ENCODE measurements at regions not wholly inside any gene's neighbourhood (a gene's known extent, or its start where the extent isn't known, plus 50 kb on each side); places are given as distances from the start of the nearest gene placed in this dataset.
"Not testable (repeated sequence)": the region's sequence is repeated elsewhere in the genome, so short reads cannot be mapped to it uniquely, and the experiment has no call there.

DNA sequence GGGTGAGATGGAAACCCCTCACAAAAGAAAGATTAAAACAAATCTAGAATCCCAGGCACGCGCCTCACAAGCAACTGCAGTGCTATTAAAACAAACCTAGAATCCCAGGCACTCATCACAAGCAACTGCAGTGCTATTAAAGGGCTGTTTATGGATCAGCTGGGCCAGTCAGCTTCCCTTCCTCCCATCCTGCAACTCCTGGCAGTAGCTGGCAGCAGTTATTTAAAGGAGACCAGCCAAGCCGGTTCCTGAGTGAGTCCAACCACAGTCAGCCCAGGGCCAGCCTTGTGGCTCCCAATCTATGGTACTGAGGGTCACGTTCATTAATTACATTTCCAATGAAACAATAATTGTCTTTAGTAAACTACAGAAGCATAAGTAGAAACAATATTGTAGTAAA, 1673.5 kb downstream of the SPATA31A7 start:
- not testable (repeated sequence) for H3K27ac ChIP-seq (ENCODE audit: low read depth in 1 of 3, low read length in 2 of 3); DNase-seq; H3K36me3 ChIP-seq (ENCODE audit: control insufficient read depth in 3 of 3, insufficient read depth in 2 of 3, low read depth in 1 of 3, low read length in 3 of 3); H3K4me3 ChIP-seq (ENCODE audit: low read depth in 1 of 3, low read length in 3 of 3); H3K9me3 ChIP-seq (ENCODE audit: control insufficient read depth in 2 of 2, insufficient read depth in 1 of 2, low read depth in 1 of 2, low read length in 1 of 2); FAIRE-seq; H3K4me1 ChIP-seq (ENCODE audit: control insufficient read depth in 3 of 3, insufficient read depth in 2 of 3, low read depth in 1 of 3, low read length in 2 of 3)
- 23 to 40% (median 28%) methylated on average over 4 of the region's 4 CpGs for WGBS, 3 donors
- peaks cover 0 to 22% (median 13%) of the 10 kb centered on the region in 3 donors for H3K27me3 ChIP-seq (ENCODE audit: control insufficient read depth in 3 of 3, insufficient read depth in 3 of 3, low read length in 3 of 3)

GRCh38 chr9:62863867-62864266, 1674.0 kb downstream of the SPATA31A7 start:
- H3K9me3 ChIP-seq (ENCODE audit: control insufficient read depth in 2 of 2, insufficient read depth in 1 of 2, low read depth in 1 of 2, low read length in 1 of 2); H3K36me3 ChIP-seq (ENCODE audit: control insufficient read depth in 3 of 3, insufficient read depth in 2 of 3, low read depth in 1 of 3, low read length in 3 of 3); DNase-seq; H3K4me1 ChIP-seq (ENCODE audit: control insufficient read depth in 3 of 3, insufficient read depth in 2 of 3, low read depth in 1 of 3, low read length in 2 of 3); H3K4me3 ChIP-seq (ENCODE audit: low read depth in 1 of 3, low read length in 3 of 3); FAIRE-seq; H3K27ac ChIP-seq (ENCODE audit: low read depth in 1 of 3, low read length in 2 of 3): not testable (repeated sequence)
- WGBS, 3 donors: 68 to 75% (median 72%) methylated on average over 8 of the region's 8 CpGs
- peaks cover 0 to 22% (median 13%) of the 10 kb centered on the region in 3 donors for H3K27me3 ChIP-seq (ENCODE audit: control insufficient read depth in 3 of 3, insufficient read depth in 3 of 3, low read length in 3 of 3)

DNA sequence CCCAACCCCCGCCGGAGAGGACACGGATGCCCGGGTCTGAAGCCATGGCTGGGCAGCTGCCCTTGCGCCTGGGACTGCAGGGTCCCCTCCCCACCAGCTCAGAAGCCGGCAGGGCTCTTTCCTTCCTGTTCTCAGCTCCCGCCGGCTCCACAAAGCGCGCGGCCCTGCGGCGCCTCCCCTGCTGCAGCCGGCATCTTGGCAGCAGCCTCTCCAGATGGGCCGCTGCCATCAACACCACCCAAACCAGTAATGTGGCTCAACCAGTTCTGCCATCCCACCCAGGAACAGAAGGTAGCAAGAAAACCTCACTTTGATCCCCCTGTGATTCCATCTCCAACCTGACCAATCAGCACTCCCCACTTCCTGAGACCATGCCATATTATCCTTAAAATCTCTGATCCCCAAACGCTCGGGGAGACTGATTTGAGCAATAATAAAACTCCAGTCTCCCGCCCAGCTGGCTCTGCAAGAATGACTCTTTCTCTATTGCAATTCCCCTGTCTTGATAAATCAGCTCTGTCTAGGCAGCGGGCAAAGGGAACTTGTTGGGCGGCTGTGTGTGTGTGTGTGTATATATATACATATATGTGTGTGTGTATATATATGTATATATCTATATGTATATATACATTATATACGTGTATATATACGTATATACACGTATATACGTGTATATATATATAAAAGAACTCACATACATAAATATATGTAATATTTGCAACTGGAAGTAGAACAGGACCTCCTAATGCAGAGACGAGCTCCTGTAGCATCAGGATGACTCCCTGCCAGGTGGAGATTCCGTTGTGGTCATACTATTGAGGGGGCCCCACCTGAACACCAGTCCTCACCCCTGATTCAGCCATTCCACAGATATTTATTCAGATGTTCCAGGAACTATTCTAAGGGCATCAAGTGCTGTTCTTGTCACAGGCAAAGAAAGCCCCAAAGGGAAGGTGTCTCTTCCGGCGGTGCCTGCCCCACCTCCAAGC, 1674.9 kb downstream of the SPATA31A7 start:
- WGBS, 3 donors: 22 to 23% (median 22%) methylated on average over 26 to 28 of the region's 28 CpGs
- peak in 1 of 2 donors; percentile 12 for DNase-seq
- H3K27me3 ChIP-seq (ENCODE audit: control insufficient read depth in 3 of 3, insufficient read depth in 3 of 3, low read length in 3 of 3): peaks cover 0 to 22% (median 13%) of the 10 kb centered on the region in 3 donors
- not testable (repeated sequence) for H3K4me1 ChIP-seq (ENCODE audit: control insufficient read depth in 3 of 3, insufficient read depth in 2 of 3, low read depth in 1 of 3, low read length in 2 of 3); H3K27ac ChIP-seq (ENCODE audit: low read depth in 1 of 3, low read length in 2 of 3); H3K9me3 ChIP-seq (ENCODE audit: control insufficient read depth in 2 of 2, insufficient read depth in 1 of 2, low read depth in 1 of 2, low read length in 1 of 2); H3K4me3 ChIP-seq (ENCODE audit: low read depth in 1 of 3, low read length in 3 of 3); H3K36me3 ChIP-seq (ENCODE audit: control insufficient read depth in 3 of 3, insufficient read depth in 2 of 3, low read depth in 1 of 3, low read length in 3 of 3); FAIRE-seq

DNA sequence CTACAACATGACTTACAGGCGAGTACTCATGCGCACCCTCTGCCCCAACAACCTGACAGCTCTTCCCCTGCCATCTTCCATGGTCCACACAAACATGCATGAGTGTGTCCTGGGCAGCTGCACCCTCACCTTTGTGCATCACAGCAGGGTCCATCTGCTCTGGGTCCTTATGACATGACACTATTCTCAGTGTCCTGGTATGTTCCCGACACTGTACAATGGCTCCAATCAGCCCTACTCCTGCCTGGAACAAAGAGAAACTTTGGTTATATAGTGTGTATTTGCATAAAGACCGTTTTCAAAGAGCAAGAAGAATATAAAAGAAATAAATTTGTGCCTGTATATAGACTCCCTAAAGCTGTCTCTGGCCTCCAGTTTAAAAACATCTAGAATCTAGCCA, 1679.2 kb downstream of the SPATA31A7 start:
- not testable (repeated sequence) for H3K27ac ChIP-seq (ENCODE audit: low read depth in 1 of 3, low read length in 2 of 3); DNase-seq; FAIRE-seq; H3K4me1 ChIP-seq (ENCODE audit: control insufficient read depth in 3 of 3, insufficient read depth in 2 of 3, low read depth in 1 of 3, low read length in 2 of 3); H3K36me3 ChIP-seq (ENCODE audit: control insufficient read depth in 3 of 3, insufficient read depth in 2 of 3, low read depth in 1 of 3, low read length in 3 of 3); H3K4me3 ChIP-seq (ENCODE audit: low read depth in 1 of 3, low read length in 3 of 3); H3K9me3 ChIP-seq (ENCODE audit: control insufficient read depth in 2 of 2, insufficient read depth in 1 of 2, low read depth in 1 of 2, low read length in 1 of 2)
- H3K27me3 ChIP-seq (ENCODE audit: control insufficient read depth in 3 of 3, insufficient read depth in 3 of 3, low read length in 3 of 3): peaks cover 2 to 12% (median 6%) of the 10 kb centered on the region in 3 donors
- WGBS, 3 donors: 58 to 79% (median 69%) methylated on average over 2 to 4 of the region's 4 CpGs

- H3K9me3 ChIP-seq (ENCODE audit: control insufficient read depth in 2 of 2, insufficient read depth in 1 of 2, low read depth in 1 of 2, low read length in 1 of 2); H3K27ac ChIP-seq (ENCODE audit: low read depth in 1 of 3, low read length in 2 of 3); DNase-seq; H3K36me3 ChIP-seq (ENCODE audit: control insufficient read depth in 3 of 3, insufficient read depth in 2 of 3, low read depth in 1 of 3, low read length in 3 of 3); H3K4me1 ChIP-seq (ENCODE audit: control insufficient read depth in 3 of 3, insufficient read depth in 2 of 3, low read depth in 1 of 3, low read length in 2 of 3); H3K4me3 ChIP-seq (ENCODE audit: low read depth in 1 of 3, low read length in 3 of 3); H3K27me3 ChIP-seq (ENCODE audit: control insufficient read depth in 3 of 3, insufficient read depth in 3 of 3, low read length in 3 of 3); FAIRE-seq: not testable (repeated sequence)
- 22 to 61% (median 35%) methylated on average over 1 of the region's 1 CpG for WGBS, 3 donors
Observed at GRCh38 chr9:62871765-62872164, 1681.9 kb downstream of the SPATA31A7 start.

DNA sequence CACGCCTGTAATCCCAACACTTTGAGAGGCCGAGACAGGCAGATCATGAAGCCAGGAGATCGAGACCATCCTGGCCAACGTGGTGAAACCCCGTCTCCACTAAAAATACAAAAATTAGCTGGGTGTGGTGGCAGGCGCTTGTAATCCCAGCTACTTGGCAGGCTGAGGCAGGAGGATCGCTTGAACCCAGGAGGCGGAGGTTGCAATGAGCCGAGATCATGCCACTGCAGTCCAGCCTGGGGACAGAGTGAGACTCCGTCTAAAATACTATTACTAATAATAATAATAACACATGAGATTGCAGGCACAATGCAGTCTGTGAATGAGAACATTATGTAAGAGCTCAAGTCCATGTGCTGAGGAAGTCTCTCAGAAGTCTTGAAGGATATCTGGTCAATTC, 1684.4 kb downstream of the SPATA31A7 start:
- not testable (repeated sequence) for H3K27ac ChIP-seq (ENCODE audit: low read depth in 1 of 3, low read length in 2 of 3); FAIRE-seq; DNase-seq; H3K27me3 ChIP-seq (ENCODE audit: control insufficient read depth in 3 of 3, insufficient read depth in 3 of 3, low read length in 3 of 3); H3K9me3 ChIP-seq (ENCODE audit: control insufficient read depth in 2 of 2, insufficient read depth in 1 of 2, low read depth in 1 of 2, low read length in 1 of 2); H3K4me3 ChIP-seq (ENCODE audit: low read depth in 1 of 3, low read length in 3 of 3); H3K36me3 ChIP-seq (ENCODE audit: control insufficient read depth in 3 of 3, insufficient read depth in 2 of 3, low read depth in 1 of 3, low read length in 3 of 3); H3K4me1 ChIP-seq (ENCODE audit: control insufficient read depth in 3 of 3, insufficient read depth in 2 of 3, low read depth in 1 of 3, low read length in 2 of 3)
- WGBS, 3 donors: 79 to 82% (median 82%) methylated on average over 6 to 10 of the region's 10 CpGs

DNA sequence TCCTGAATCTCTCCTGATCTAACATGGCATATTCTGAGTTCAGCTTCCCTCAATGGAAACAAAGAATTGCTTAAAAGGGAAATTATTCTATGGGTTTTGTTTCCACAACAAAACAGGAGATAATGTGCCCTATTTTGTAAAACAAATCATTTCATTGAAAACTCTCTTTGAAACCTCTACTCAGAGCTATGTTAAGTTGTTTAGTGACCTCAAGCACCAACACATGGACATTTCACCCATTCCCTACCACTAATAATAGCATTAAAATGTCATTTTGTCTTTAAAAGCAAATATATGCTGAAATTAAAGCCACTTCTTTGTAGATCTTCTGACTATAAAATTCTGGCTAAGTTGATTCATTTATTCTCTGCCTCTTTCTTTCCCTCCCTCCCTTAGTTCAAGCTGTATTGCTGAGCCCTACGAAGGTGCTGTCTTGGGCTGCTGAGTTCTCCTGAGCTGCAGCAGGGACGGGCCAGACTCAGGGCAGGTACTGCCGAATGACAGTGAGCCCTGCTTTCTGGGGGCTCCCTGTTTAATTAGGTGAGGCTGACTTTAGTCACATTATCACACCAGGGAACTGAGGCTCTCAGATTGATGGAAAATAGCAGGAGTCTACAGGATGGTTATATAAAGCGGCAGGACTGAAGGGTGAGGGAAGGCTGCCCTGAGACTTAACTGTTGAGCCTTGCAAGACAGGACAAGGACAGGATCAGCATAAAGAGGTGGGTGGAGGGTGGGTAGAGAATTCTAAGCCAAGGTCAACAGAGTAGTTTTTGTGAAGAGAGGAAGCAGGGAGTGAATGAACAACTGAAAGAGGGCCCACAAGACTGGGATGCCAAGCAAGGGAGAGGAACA, 1685.1 kb downstream of the SPATA31A7 start:
- not testable (repeated sequence) for H3K9me3 ChIP-seq (ENCODE audit: control insufficient read depth in 2 of 2, insufficient read depth in 1 of 2, low read depth in 1 of 2, low read length in 1 of 2); FAIRE-seq; H3K36me3 ChIP-seq (ENCODE audit: control insufficient read depth in 3 of 3, insufficient read depth in 2 of 3, low read depth in 1 of 3, low read length in 3 of 3); H3K27me3 ChIP-seq (ENCODE audit: control insufficient read depth in 3 of 3, insufficient read depth in 3 of 3, low read length in 3 of 3); H3K27ac ChIP-seq (ENCODE audit: low read depth in 1 of 3, low read length in 2 of 3); H3K4me3 ChIP-seq (ENCODE audit: low read depth in 1 of 3, low read length in 3 of 3); H3K4me1 ChIP-seq (ENCODE audit: control insufficient read depth in 3 of 3, insufficient read depth in 2 of 3, low read depth in 1 of 3, low read length in 2 of 3); DNase-seq
- 65 to 76% (median 74%) methylated on average over 4 of the region's 4 CpGs for WGBS, 3 donors

- not testable (repeated sequence) for H3K4me1 ChIP-seq (ENCODE audit: control insufficient read depth in 3 of 3, insufficient read depth in 2 of 3, low read depth in 1 of 3, low read length in 2 of 3); H3K36me3 ChIP-seq (ENCODE audit: control insufficient read depth in 3 of 3, insufficient read depth in 2 of 3, low read depth in 1 of 3, low read length in 3 of 3); FAIRE-seq
Observed at GRCh38 chr9:62877552-62877951, 1687.7 kb downstream of the SPATA31A7 start.

More at GRCh38 chr9:62877552-62877951, 1687.7 kb downstream of the SPATA31A7 start:
- not testable (repeated sequence) for DNase-seq; H3K27me3 ChIP-seq (ENCODE audit: control insufficient read depth in 3 of 3, insufficient read depth in 3 of 3, low read length in 3 of 3); H3K27ac ChIP-seq (ENCODE audit: low read depth in 1 of 3, low read length in 2 of 3); H3K4me3 ChIP-seq (ENCODE audit: low read depth in 1 of 3, low read length in 3 of 3); H3K9me3 ChIP-seq (ENCODE audit: control insufficient read depth in 2 of 2, insufficient read depth in 1 of 2, low read depth in 1 of 2, low read length in 1 of 2)

Data from small intestine (tissue), 7 donors.